IMR-90 (cell line): ENCODE measurements at regions not wholly inside any gene's neighbourhood (a gene's known extent, or its start where the extent isn't known, plus 50 kb on each side); places are given as distances from the start of the nearest gene placed in this dataset.

Experiments
- ATAC-seq: fragments of 200-7000 bp; cut with Tn5 transposase; 2 replicates; pipeline ENCODE4 v1.9.1; 2020; ENCODE audit warnings: low read depth, mild to moderate bottlenecking, moderate library complexity
- BruUV-seq: library from RNA; stranded (reverse); fragments of 400-500 nt; replicated peaks from 2 replicates; lab custom pipeline; 2021; lab: Mats Ljungman, UMichigan
- CTCF ChIA-PET: fragments of 300-600 bp; formaldehyde crosslinking; extraction: SDS; loops from one replicate; lab custom pipeline; 2021; ENCODE audit warnings: antibody characterized with exemption; lab: Yijun Ruan, JAX
- POLR2A ChIA-PET: fragments of 300-600 bp; sonication (Branson Sonifier 250); formaldehyde crosslinking; loops from one replicate; lab custom pipeline; 2022; ENCODE audit warnings: antibody characterized with exemption; ENCODE audit not compliant: unreplicated experiment; lab: Charles Lee
- DNase-seq: peaks from one replicate; pipeline ENCODE4 v3.0.0; 2013
- H2AFZ ChIP-seq: replicated peaks from 2 replicates; pipeline ENCODE3; 2013; ENCODE audit warnings: low read length, mild to moderate bottlenecking; ENCODE audit not compliant: poor library complexity
- H2AK5ac ChIP-seq: 2 replicates; pipeline ENCODE4 v1.6.1; 2013; ENCODE audit warnings: low read depth, low read length, inconsistent platforms
- H2AK9ac ChIP-seq: replicated peaks from 2 replicates; pipeline ENCODE3; 2013; ENCODE audit warnings: mild to moderate bottlenecking, low read depth, low read length, moderate library complexity; ENCODE audit not compliant: poor library complexity
- H2BK120ac ChIP-seq: 2 replicates; pipeline ENCODE4 v1.6.1; 2013; ENCODE audit warnings: low read depth, low read length, inconsistent platforms
- H2BK15ac ChIP-seq: 3 replicates; pipeline ENCODE4 v1.6.1; 2013; ENCODE audit warnings: low read depth, low read length, inconsistent platforms
- H2BK20ac ChIP-seq: 2 replicates; pipeline ENCODE4 v1.6.1; 2013; ENCODE audit warnings: low read depth, mild to moderate bottlenecking, inconsistent platforms, low read length, moderate library complexity
- H2BK5ac ChIP-seq: 2 replicates; pipeline ENCODE4 v1.6.1; 2013; ENCODE audit warnings: mild to moderate bottlenecking, low read depth, low read length, inconsistent platforms; ENCODE audit not compliant: poor library complexity, severe bottlenecking
- H3K14ac ChIP-seq: replicated peaks from 2 replicates; pipeline ENCODE4 v1.6.1; 2013; ENCODE audit warnings: low read depth, low read length, inconsistent platforms
- H3K18ac ChIP-seq: 2 replicates; pipeline ENCODE4 v1.6.1; 2013; ENCODE audit warnings: low read depth, low read length, control low read depth
- H3K23ac ChIP-seq: 2 replicates; pipeline ENCODE4 v1.6.1; 2013; ENCODE audit warnings: low read depth, low read length, inconsistent platforms
- H3K27ac ChIP-seq: 2 replicates; pipeline ENCODE4 v1.5.1; 2013; ENCODE audit warnings: mild to moderate bottlenecking, control low read depth, low read length; ENCODE audit not compliant: insufficient read depth
- H3K27me3 ChIP-seq: 2 replicates; pipeline ENCODE4 v1.6.1; 2013; ENCODE audit warnings: low read length; ENCODE audit not compliant: control insufficient read depth, insufficient read depth
- H3K36me3 ChIP-seq: 2 replicates; pipeline ENCODE4 v1.6.1; 2013; ENCODE audit warnings: low read length, mixed read lengths; ENCODE audit not compliant: control insufficient read depth, insufficient read depth
- H3K4ac ChIP-seq: 2 replicates; pipeline ENCODE4 v1.6.1; 2013; ENCODE audit warnings: low read depth, low read length, inconsistent platforms
- H3K4me1 ChIP-seq: 2 replicates; pipeline ENCODE4 v1.6.1; 2013; ENCODE audit warnings: low read length, mixed read lengths; ENCODE audit not compliant: control insufficient read depth, insufficient read depth
- H3K4me2 ChIP-seq: 2 replicates; pipeline ENCODE4 v1.6.1; 2013; ENCODE audit warnings: low read depth, mild to moderate bottlenecking, control low read depth, low read length, moderate library complexity
- H3K4me3 ChIP-seq: 2 replicates; pipeline ENCODE4 v1.5.1; 2013; ENCODE audit warnings: low read depth, mild to moderate bottlenecking, control low read depth, low read length, moderate library complexity; ENCODE audit not compliant: insufficient read depth
- H3K56ac ChIP-seq: 2 replicates; pipeline ENCODE4 v1.6.1; 2013; ENCODE audit warnings: low read length, inconsistent platforms; ENCODE audit not compliant: insufficient read depth; ENCODE audit errors: extremely low read depth
- H3K79me1 ChIP-seq, 2 experiments: 2 replicates each; pipeline ENCODE4 v1.6.1; 2013; ENCODE audit warnings: low read length in 2 of 2, inconsistent platforms in 1 of 2, low read depth in 1 of 2
- H3K9ac ChIP-seq: 2 replicates; pipeline ENCODE4 v1.6.1; 2013; ENCODE audit warnings: low read depth, low read length, control low read depth
- H3K9me1 ChIP-seq: 2 replicates; pipeline ENCODE4 v1.6.1; 2013; ENCODE audit warnings: low read length, inconsistent platforms; ENCODE audit not compliant: insufficient read depth
- H3K9me3 ChIP-seq: 2 replicates; pipeline ENCODE4 v1.6.1; 2013; ENCODE audit warnings: low read length; ENCODE audit not compliant: control insufficient read depth, insufficient read depth
- H4K20me1 ChIP-seq: 2 replicates; pipeline ENCODE4 v1.6.1; 2013; ENCODE audit warnings: low read length, inconsistent platforms; ENCODE audit not compliant: insufficient read depth
- H4K5ac ChIP-seq: 2 replicates; pipeline ENCODE4 v1.6.1; 2013; ENCODE audit warnings: mild to moderate bottlenecking, low read depth, low read length, control low read depth
- H4K8ac ChIP-seq, 2 experiments: 2 replicates each; pipeline ENCODE4 v1.6.1; 2013; ENCODE audit warnings: low read depth in 2 of 2, low read length in 2 of 2, control low read depth in 1 of 2, inconsistent platforms in 1 of 2
- H4K91ac ChIP-seq: 2 replicates; pipeline ENCODE4 v1.6.1; 2013; ENCODE audit warnings: low read depth, low read length, inconsistent platforms; ENCODE audit not compliant: insufficient read depth
- BHLHE40 ChIP-seq: fragments of 150-350 bp; IDR thresholded peaks from 2 replicates; pipeline ENCODE4 v1.6.1; 2016; ENCODE audit warnings: mild to moderate bottlenecking, low read depth, low read length
- CHD1 ChIP-seq: IDR thresholded peaks from 2 replicates; pipeline ENCODE4 v1.6.1; 2012; ENCODE audit warnings: low read depth, low read length, improper control_type of control experiment
- ELK1 ChIP-seq: fragments of 150-350 bp; IDR thresholded peaks from 2 replicates; pipeline ENCODE4 v1.6.1; 2016; ENCODE audit warnings: low read depth, mild to moderate bottlenecking, low read length, moderate library complexity, borderline replicate concordance
- FOS ChIP-seq: fragments of 150-350 bp; IDR thresholded peaks from 2 replicates; pipeline ENCODE4 v1.6.1; 2016; ENCODE audit warnings: low read depth, low read length
- MAFK ChIP-seq: IDR thresholded peaks from 2 replicates; pipeline ENCODE4 v1.6.1; 2012; ENCODE audit warnings: low read depth, low read length, improper control_type of control experiment
- MAZ ChIP-seq: IDR thresholded peaks from 2 replicates; pipeline ENCODE4 v1.6.1; 2012; ENCODE audit warnings: low read depth, mild to moderate bottlenecking, low read length, improper control_type of control experiment, moderate library complexity, borderline replicate concordance
- MXI1 ChIP-seq: IDR thresholded peaks from 2 replicates; pipeline ENCODE4 v1.6.1; 2012; ENCODE audit warnings: low read depth, mild to moderate bottlenecking, low read length, moderate library complexity, borderline replicate concordance
- RAD21 ChIP-seq: IDR thresholded peaks from 2 replicates; pipeline ENCODE4 v1.6.1; 2012; ENCODE audit warnings: low read length, improper control_type of control experiment
- RCOR1 ChIP-seq: IDR thresholded peaks from 2 replicates; pipeline ENCODE4 v1.6.1; 2012; ENCODE audit warnings: mild to moderate bottlenecking, low read length, improper control_type of control experiment; ENCODE audit not compliant: insufficient replicate concordance
- USF2 ChIP-seq: fragments of 150-350 bp; IDR thresholded peaks from 2 replicates; pipeline ENCODE4 v1.6.1; 2017; ENCODE audit warnings: mild to moderate bottlenecking, antibody characterized with exemption, low read length, low read depth
- dilution Hi-C: fragments of 300-500 bp; cut with HindIII; formaldehyde crosslinking; loops from one replicate; pipeline ENCODE4 v1.14.3; 2018; ENCODE audit warnings: low sequenced_read_pairs; ENCODE audit not compliant: unreplicated experiment
- in situ Hi-C: fragments of 300-500 bp; cut with MboI; formaldehyde crosslinking; loops from 3 replicates; pipeline ENCODE4 v1.14.3; 2019; ENCODE audit warnings: low sequenced_read_pairs, inconsistent platforms, mixed read lengths
- intact Hi-C: fragments of 100-400 bp; cut with micrococcal nuclease; formaldehyde crosslinking; loops from 2 replicates; pipeline ENCODE4 v1.10.0; 2022

- Histone ChIP-seq H3K18ac (no peak overlapping the region), H3K9me3 (peaks cover 2% of the 10 kb centered on the region; the same call in 1 of the 2 replicates), H2BK20ac (no peak overlapping the region), H3K36me3 (no peaks in the 10 kb centered on the region), H3K4me1 (no peaks in the 10 kb centered on the region), H2BK5ac (no peak overlapping the region), H2AK5ac (no peak overlapping the region), H2AK9ac (no peak overlapping the region), H3K27me3 (no peaks in the 10 kb centered on the region), H3K14ac (no peak overlapping the region), H3K9ac (no peak overlapping the region), H4K20me1 (no peaks in the 10 kb centered on the region), H4K8ac (no peak overlapping the region), H3K4ac (no peak overlapping the region), H3K23ac (no peak overlapping the region), H3K79me1 (no peaks in the 10 kb centered on the region), H3K9me1 (no peaks in the 10 kb centered on the region), H4K91ac (no peak overlapping the region), H3K4me3 (no peak overlapping the region), H2BK120ac (no peak overlapping the region), H3K4me2 (no peak overlapping the region), H2BK15ac (no peak overlapping the region), H4K5ac (no peak overlapping the region), H3K56ac (no peak overlapping the region), H3K27ac (no peak overlapping the region), H2AFZ (no peak overlapping the region)
- DNase-seq (no peak), ATAC-seq (no peak)
- dilution Hi-C loops = no loop called here
- POLR2A ChIA-PET = no interaction called here
- in situ Hi-C loops = no loop called here
- no peak for TF ChIP-seq RAD21
- TF ChIP-seq BHLHE40 = no peak
- TF ChIP-seq MAFK = no peak
- no peak for TF ChIP-seq FOS
- no peak for TF ChIP-seq MXI1
- no peak for TF ChIP-seq USF2
- TF ChIP-seq MAZ = no peak
- TF ChIP-seq CHD1 = no peak
- no peak for TF ChIP-seq ELK1
- TF ChIP-seq RCOR1 = no peak
- intact Hi-C loops = no loop called here
- no TSS peak for BruUV-seq
- CTCF ChIA-PET = interaction anchor here (0.6 kb wide), 1 partner anchor 16 kb away, joined by 9 read pairs; no protein-coding TSS in a partner anchor
Measured at GRCh38 chr14:85041618-85042017, 488.3 kb upstream of the FLRT2 start.
